H1 (cell line): ENCODE measurements at regions not wholly inside any gene's neighbourhood (a gene's known extent, or its start where the extent isn't known, plus 50 kb on each side); places are given as distances from the start of the nearest gene placed in this dataset.

Source experiments
- RXRA ChIP-seq: IDR thresholded peaks from 2 replicates; pipeline ENCODE4 v1.6.1; 2011; ENCODE audit warnings: low read depth, mild to moderate bottlenecking, low read length, moderate library complexity; ENCODE audit not compliant: insufficient read depth

DNA sequence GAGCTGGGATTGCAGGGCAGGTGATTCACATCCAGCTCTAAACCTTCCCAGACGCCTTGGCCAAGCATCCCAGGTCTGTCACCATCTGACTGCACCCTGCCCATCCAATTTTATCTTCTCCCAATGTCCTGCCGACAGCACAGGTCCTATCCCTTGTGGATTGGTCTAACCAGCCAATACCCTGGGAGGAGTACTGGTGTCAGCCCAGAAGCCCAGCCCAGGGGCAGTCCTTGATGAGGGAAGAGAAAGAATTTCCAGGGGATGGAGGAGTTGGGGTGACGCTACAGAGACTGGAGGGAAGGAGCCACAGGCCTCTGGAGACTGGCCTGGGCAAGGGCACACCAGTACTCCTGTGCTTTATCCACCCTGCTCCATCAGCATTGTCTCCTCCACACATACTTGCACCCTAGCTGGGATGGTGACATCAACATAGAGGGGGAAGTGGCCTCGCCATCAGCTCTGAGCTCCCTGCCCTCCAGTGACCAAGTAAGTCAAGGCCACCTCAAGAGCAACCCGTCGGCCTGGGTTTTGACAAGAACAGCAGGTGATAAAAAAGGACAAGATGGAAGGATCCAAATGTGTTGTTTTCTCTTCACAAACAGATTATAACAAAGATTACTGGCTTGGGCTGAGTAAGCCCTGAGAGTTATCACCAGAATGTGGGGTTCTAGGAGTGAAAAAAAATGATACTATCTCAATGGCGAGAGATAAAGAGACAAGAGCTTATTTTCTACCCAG, 114.6 kb downstream of the AQP9 start (continued):
- no peak for TF ChIP-seq RXRA
